Transverse colon (tissue), 4 donors: ENCODE measurements at regions not wholly inside any gene's neighbourhood (a gene's known extent, or its start where the extent isn't known, plus 50 kb on each side); places are given as distances from the start of the nearest gene placed in this dataset.

ENCODE experiments used
- DNase-seq: peaks from one replicate; pipeline ENCODE4 v3.0.0-alpha.2; 2019
- H3K27ac ChIP-seq, 4 donors: fragments of 200-600 bp; sonication (generic); 2 replicates each; pipeline ENCODE4 v1.5.1; 2016 to 2018; ENCODE audit warnings: inconsistent platforms in 4 of 4
- H3K27me3 ChIP-seq: fragments of 200-600 bp; sonication (generic); 2 replicates; pipeline ENCODE4 v1.5.1; 2017; ENCODE audit warnings: inconsistent platforms
- H3K36me3 ChIP-seq, 4 donors: fragments of 200-600 bp; sonication (generic); 2 replicates each; pipeline ENCODE4 v1.5.1; 2017 to 2019; ENCODE audit warnings: inconsistent platforms in 4 of 4
- H3K4me1 ChIP-seq, 4 donors: fragments of 200-600 bp; sonication (generic); 2 replicates each; pipeline ENCODE4 v1.5.1; 2017 to 2020; ENCODE audit warnings: inconsistent platforms in 4 of 4
- H3K4me3 ChIP-seq, 4 donors: fragments of 200-600 bp; sonication (generic); 1 replicate in 1 of 4; 2 replicates in 3 of 4; pipeline versions ENCODE4 v1.5.1 to v1.6.1; 2017 to 2019; ENCODE audit warnings: inconsistent platforms in 4 of 4
- H3K9me3 ChIP-seq, 2 donors: fragments of 200-600 bp; sonication (generic); 2 replicates each; pipeline ENCODE4 v1.5.1; 2017 to 2019; ENCODE audit warnings: inconsistent platforms in 2 of 2
- CTCF ChIP-seq, 5 experiments: fragments of 200-600 bp in 3 of 5; fragments of 450-650 bp in 2 of 5; sonication (generic) in 3 of 5; IDR thresholded peaks; 1 replicate in 2 of 5; 2 replicates in 3 of 5; pipeline ENCODE4 v1.5.1; 2016 to 2017; ENCODE audit warnings: antibody characterized with exemption in 5 of 5, inconsistent platforms in 3 of 5, mild to moderate bottlenecking in 2 of 5, moderate library complexity in 1 of 5
- EP300 ChIP-seq: sonication (generic); formaldehyde crosslinking; IDR thresholded peaks from one replicate; pipeline ENCODE4 v1.6.1; 2017; ENCODE audit warnings: antibody characterized with exemption, low read depth
- POLR2A ChIP-seq: fragments of 450-650 bp; IDR thresholded peaks from one replicate; pipeline ENCODE4 v1.6.1; 2016; ENCODE audit warnings: antibody characterized with exemption, mild to moderate bottlenecking, moderate library complexity
- POLR2AphosphoS5 ChIP-seq, 3 donors: sonication (generic); formaldehyde crosslinking; IDR thresholded peaks; one replicate each; pipeline ENCODE4 v1.6.1; 2016; ENCODE audit warnings: antibody characterized with exemption in 3 of 3
- WGBS, 2 donors: methylation state at CpG; one replicate each; pipeline ENCODE4 v1.1.5; 2018; ENCODE audit warnings: low coverage in 1 of 2; 5-methylcytosine and 5-hydroxymethylcytosine counted together
- in situ Hi-C, 4 donors: fragments of 200-750 bp; cut with MboI; loops; one replicate each; pipeline versions ENCODE4 v1.15.0 to v1.15.1; 2017; ENCODE audit warnings: low sequenced_read_pairs in 3 of 4, low pct_ligation_motif_present in 1 of 4, low pct_unique_long_range_greater_than_20kb in 1 of 4
- intact Hi-C: fragments of 100-400 bp; cut with DNase I; formaldehyde crosslinking; loops from one replicate; pipeline ENCODE4 v1.15.1; 2023; ENCODE audit warnings: low total_unique reads

DNA sequence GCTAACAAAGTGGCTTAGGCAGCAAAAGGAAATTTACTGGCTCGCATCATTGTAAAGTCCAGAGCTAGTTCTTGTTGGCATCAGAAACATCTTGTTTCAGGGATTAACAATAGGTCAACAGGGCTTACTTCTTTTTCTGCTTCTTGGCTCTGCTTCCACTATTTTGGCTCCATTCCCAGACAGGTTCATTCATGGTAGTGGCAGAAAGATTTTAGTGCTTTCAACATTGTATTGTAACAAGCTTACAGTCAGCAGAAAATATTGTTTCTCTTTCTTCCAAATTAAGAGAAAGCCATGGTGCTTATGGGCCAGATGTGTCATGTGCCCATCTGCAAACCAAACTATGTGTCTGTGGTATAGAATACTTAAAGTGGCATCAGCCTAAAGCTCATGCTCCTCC, 315.6 kb downstream of the RAB38 start:
- Histone ChIP-seq H3K4me1 (no peaks in the 10 kb centered on the region), H3K27me3 (no peaks in the 10 kb centered on the region), H3K4me3 (no peak overlapping the region), H3K27ac (no peak overlapping the region), H3K9me3 (no peaks in the 10 kb centered on the region), H3K36me3 (no peaks in the 10 kb centered on the region)
- intact Hi-C loops (no loop called here), in situ Hi-C loops (no loop called here)
- DNase-seq: no peak
- WGBS, 2 donors: 43 to 49% methylated on average over 1 of the region's 1 CpG
- TF ChIP-seq CTCF (IDR thresholded peaks at IDR 0.05) (no peak), EP300 (no peak), POLR2A (no peak), POLR2AphosphoS5 (IDR thresholded peaks at IDR 0.05) (no peak)

DNA sequence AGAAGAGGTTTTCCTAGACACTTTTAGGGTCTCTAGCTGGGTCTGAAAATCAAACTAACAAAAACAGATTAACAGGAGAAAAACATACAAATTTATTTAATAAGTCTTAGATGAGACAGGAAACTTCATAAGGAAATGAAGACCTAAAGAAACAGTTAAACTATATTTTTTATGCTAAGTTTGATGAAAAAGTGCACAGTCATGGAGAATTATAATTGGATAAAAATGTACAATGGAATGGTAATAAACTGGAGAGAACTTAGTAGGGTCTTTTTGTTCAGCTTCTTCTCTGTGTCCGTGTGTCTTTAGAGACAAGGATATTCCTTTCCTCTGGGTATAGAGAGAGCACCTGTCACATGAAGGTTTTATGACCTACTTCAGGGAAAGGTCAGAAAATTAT, 323.4 kb downstream of the RAB38 start:
- no peaks in the 10 kb centered on the region for H3K9me3 ChIP-seq
- no peaks in the 10 kb centered on the region for H3K27me3 ChIP-seq
- TF ChIP-seq POLR2AphosphoS5 (IDR thresholded peaks at IDR 0.05) (no peak), CTCF (IDR thresholded peaks at IDR 0.05) (no peak), POLR2A (no peak), EP300 (no peak)
- H3K4me3 ChIP-seq: no peak overlapping the region
- in situ Hi-C loops: no loop called here
- H3K36me3 ChIP-seq: no peaks in the 10 kb centered on the region
- no peak overlapping the region for H3K27ac ChIP-seq
- H3K4me1 ChIP-seq: no peaks in the 10 kb centered on the region
- 43 to 53% methylated on average over 1 of the region's 1 CpG for whole genome bisulfite sequencing, 2 donors
- no peak for DNase-seq
- intact Hi-C loops: no loop called here

- 46 to 55% methylated on average over 2 of the region's 2 CpGs for WGBS, 2 donors
- H3K4me3 ChIP-seq: no peak overlapping the region
- no peaks in the 10 kb centered on the region for H3K9me3 ChIP-seq
- intact Hi-C loops (no loop called here), in situ Hi-C loops (no loop called here)
- H3K4me1 ChIP-seq: no peaks in the 10 kb centered on the region
- H3K27me3 ChIP-seq: no peaks in the 10 kb centered on the region
- TF ChIP-seq POLR2A (no peak), EP300 (no peak), POLR2AphosphoS5 (IDR thresholded peaks at IDR 0.05) (no peak), CTCF (IDR thresholded peaks at IDR 0.05) (no peak)
- DNase-seq: no peak
- no peaks in the 10 kb centered on the region for H3K36me3 ChIP-seq
- H3K27ac ChIP-seq: no peak overlapping the region
Observed at GRCh38 chr11:87851234-87851633, 324.0 kb downstream of the RAB38 start.

DNA sequence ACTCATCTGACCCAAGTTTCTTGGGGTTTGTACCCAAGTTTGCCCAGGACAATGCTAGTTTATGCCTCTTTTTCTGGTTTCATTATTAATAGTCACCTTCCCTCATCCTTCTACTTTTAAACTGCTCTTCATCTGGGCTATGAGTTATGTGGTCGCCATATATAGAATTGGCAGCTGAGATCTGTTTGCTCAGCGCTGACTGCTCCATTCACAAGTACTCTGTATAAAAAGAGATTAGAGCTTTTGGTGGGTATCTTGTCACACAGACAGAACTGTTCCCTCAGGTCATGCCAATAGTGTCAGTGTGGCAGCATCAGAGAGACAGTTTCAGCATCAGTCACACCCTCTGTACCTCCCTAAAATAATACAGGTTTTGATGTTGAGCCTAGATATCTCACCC, 326.0 kb downstream of the RAB38 start:
- DNase-seq: no peak
- WGBS, 2 donors: 96 to 100% methylated on average over 1 to 2 of the region's 2 CpGs
- intact Hi-C loops: no loop called here
- TF ChIP-seq POLR2AphosphoS5 (IDR thresholded peaks at IDR 0.05): no peak
- TF ChIP-seq EP300: no peak
- TF ChIP-seq CTCF (IDR thresholded peaks at IDR 0.05): no peak
- TF ChIP-seq POLR2A: no peak
- Histone ChIP-seq H3K36me3 (no peaks in the 10 kb centered on the region), H3K27ac (no peak overlapping the region), H3K27me3 (no peaks in the 10 kb centered on the region), H3K4me1 (no peaks in the 10 kb centered on the region), H3K9me3 (no peaks in the 10 kb centered on the region), H3K4me3 (no peak overlapping the region)
- in situ Hi-C loops: no loop called here
